Esophagus squamous epithelium (tissue), 5 donors: ENCODE measurements at regions not wholly inside any gene's neighbourhood (a gene's known extent, or its start where the extent isn't known, plus 50 kb on each side); places are given as distances from the start of the nearest gene placed in this dataset.

Source experiments
- DNase-seq: peaks from one replicate; lab custom pipeline; 2025; lab: John Stamatoyannopoulos, UW
- H3K27ac ChIP-seq, 4 donors: fragments of 200-600 bp; sonication (generic); one replicate each; pipeline ENCODE4 v1.5.1; 2016 to 2019; ENCODE audit warnings: mild to moderate bottlenecking in 1 of 4
- H3K27me3 ChIP-seq, 4 donors: fragments of 200-600 bp; sonication (generic); 1 replicate in 3 of 4; 2 replicates in 1 of 4; pipeline versions ENCODE4 v1.5.1 to v1.6.0; 2017 to 2021; ENCODE audit warnings: antibody characterized with exemption in 1 of 4
- H3K36me3 ChIP-seq, 3 donors: fragments of 200-600 bp; sonication (generic); one replicate each; pipeline ENCODE4 v1.5.1; 2016 to 2019
- H3K4me1 ChIP-seq, 3 donors: fragments of 200-600 bp; sonication (generic); one replicate each; pipeline ENCODE4 v1.5.1; 2017 to 2019
- H3K4me3 ChIP-seq, 4 donors: fragments of 200-600 bp; sonication (generic); 1 replicate in 3 of 4; 2 replicates in 1 of 4; pipeline ENCODE4 v1.5.1; 2016 to 2019; ENCODE audit warnings: mild to moderate bottlenecking in 2 of 4, moderate library complexity in 1 of 4
- H3K9me3 ChIP-seq, 3 donors: fragments of 200-600 bp; sonication (generic); one replicate each; pipeline ENCODE4 v1.5.1; 2016 to 2019
- CTCF ChIP-seq, 6 experiments: fragments of 450-650 bp in 4 of 6; fragments of 200-600 bp in 2 of 6; sonication (generic) in 2 of 6; IDR thresholded peaks; one replicate each; pipeline ENCODE4 v1.5.1; 2016 to 2019; ENCODE audit warnings: antibody characterized with exemption in 6 of 6, mild to moderate bottlenecking in 4 of 6, moderate library complexity in 4 of 6
- POLR2A ChIP-seq, 4 donors: fragments of 450-650 bp; IDR thresholded peaks; one replicate each; pipeline ENCODE4 v1.6.1; 2017; ENCODE audit warnings: antibody characterized with exemption in 4 of 4, mild to moderate bottlenecking in 4 of 4, moderate library complexity in 3 of 4
- WGBS, 2 donors: methylation state at CpG; one replicate each; pipeline ENCODE4 v1.1.5; 2018; 5-methylcytosine and 5-hydroxymethylcytosine counted together
- intact Hi-C: fragments of 100-400 bp; cut with DNase I; formaldehyde crosslinking; loops from one replicate; pipeline ENCODE4 v1.15.0; 2022
- donor health status: DM: yes; HTN: yes; CAD: no.

GRCh38 chr5:36494841-36495601, 111.4 kb upstream of the SLC1A3 start:
- Histone ChIP-seq H3K9me3 (no peaks in the 10 kb centered on the region), H3K27me3 (peaks cover 0 to 15% (median 0%) of the 10 kb centered on the region in 4 donors), H3K4me1 (peaks cover 0 to 30% (median 9%) of the 10 kb centered on the region in 3 donors), H3K4me3 (no peak overlapping the region), H3K36me3 (no peaks in the 10 kb centered on the region), H3K27ac (no peak overlapping the region)
- no peak for DNase-seq
- 14 to 30% methylated on average over 6 of the region's 6 CpGs for WGBS, 2 donors
- TF ChIP-seq POLR2A (IDR thresholded peaks at IDR 0.05) (no peak), CTCF (IDR thresholded peaks at IDR 0.05) (no peak)
- intact Hi-C loops: no loop called here

GRCh38 chr5:36495611-36496010, 110.8 kb upstream of the SLC1A3 start:
- Histone ChIP-seq H3K4me3 (no peak overlapping the region), H3K27ac (no peak overlapping the region), H3K27me3 (peaks cover 0 to 15% (median 0%) of the 10 kb centered on the region in 4 donors), H3K36me3 (no peaks in the 10 kb centered on the region), H3K9me3 (no peaks in the 10 kb centered on the region), H3K4me1 (peaks cover 0 to 30% (median 9%) of the 10 kb centered on the region in 3 donors)
- WGBS, 2 donors: 50 to 59% methylated on average over 2 of the region's 2 CpGs
- DNase-seq: no peak
- TF ChIP-seq POLR2A (IDR thresholded peaks at IDR 0.05) (no peak), CTCF (IDR thresholded peaks at IDR 0.05) (no peak)
- intact Hi-C loops: no loop called here

GRCh38 chr5:36496471-36496870, 109.9 kb upstream of the SLC1A3 start:
- WGBS, 2 donors: 76 to 78% methylated on average over 4 of the region's 4 CpGs
- TF ChIP-seq CTCF (IDR thresholded peaks at IDR 0.05) (no peak), POLR2A (IDR thresholded peaks at IDR 0.05) (no peak)

GRCh38 chr5:36502608-36503007, 103.8 kb upstream of the SLC1A3 start:
- H3K27me3 ChIP-seq: no peaks in the 10 kb centered on the region
- intact Hi-C loops: no loop called here
- H3K27ac ChIP-seq: no peak overlapping the region
- TF ChIP-seq POLR2A (IDR thresholded peaks at IDR 0.05): no peak
- H3K9me3 ChIP-seq: no peaks in the 10 kb centered on the region
- 60 to 61% methylated on average over 6 of the region's 6 CpGs for WGBS, 2 donors
- H3K4me1 ChIP-seq: no peaks in the 10 kb centered on the region
- H3K4me3 ChIP-seq: no peak overlapping the region
- no peak for DNase-seq
- H3K36me3 ChIP-seq: no peaks in the 10 kb centered on the region

More at GRCh38 chr5:36496471-36496870, 109.9 kb upstream of the SLC1A3 start:
- Histone ChIP-seq H3K4me3 (no peak overlapping the region), H3K9me3 (no peaks in the 10 kb centered on the region), H3K36me3 (no peaks in the 10 kb centered on the region), H3K4me1 (peaks cover 0 to 24% (median 9%) of the 10 kb centered on the region in 3 donors), H3K27me3 (peaks cover 0 to 15% (median 0%) of the 10 kb centered on the region in 4 donors), H3K27ac (no peak overlapping the region)
- intact Hi-C loops: no loop called here
- no peak for DNase-seq

- H3K9me3 ChIP-seq: no peaks in the 10 kb centered on the region
- intact Hi-C loops: no loop called here
- H3K27ac ChIP-seq: no peak overlapping the region
- DNase-seq: no peak
- no peak overlapping the region for H3K4me3 ChIP-seq
- peaks cover 0 to 8% (median 5%) of the 10 kb centered on the region in 3 donors for H3K4me1 ChIP-seq
- H3K36me3 ChIP-seq: no peaks in the 10 kb centered on the region
- TF ChIP-seq POLR2A (IDR thresholded peaks at IDR 0.05): no peak
- TF ChIP-seq CTCF (IDR thresholded peaks at IDR 0.05): no peak
- H3K27me3 ChIP-seq: no peaks in the 10 kb centered on the region
Measured at GRCh38 chr5:36505021-36505420, 101.4 kb upstream of the SLC1A3 start.
